Central memory CD4-positive, alpha-beta T cell (primary cell): ENCODE measurements at regions not wholly inside any gene's neighbourhood (a gene's known extent, or its start where the extent isn't known, plus 50 kb on each side); places are given as distances from the start of the nearest gene placed in this dataset.
"Not testable (repeated sequence)": the region's sequence is repeated elsewhere in the genome, so short reads cannot be mapped to it uniquely, and the experiment has no call there.

Source experiments
- DNase-seq: peaks from one replicate; pipeline ENCODE4 v3.0.0; 2022

GRCh38 chr15:98280284-98280975 is 319.9 kb downstream of the ARRDC4 start:
- no peak for DNase-seq

DNA sequence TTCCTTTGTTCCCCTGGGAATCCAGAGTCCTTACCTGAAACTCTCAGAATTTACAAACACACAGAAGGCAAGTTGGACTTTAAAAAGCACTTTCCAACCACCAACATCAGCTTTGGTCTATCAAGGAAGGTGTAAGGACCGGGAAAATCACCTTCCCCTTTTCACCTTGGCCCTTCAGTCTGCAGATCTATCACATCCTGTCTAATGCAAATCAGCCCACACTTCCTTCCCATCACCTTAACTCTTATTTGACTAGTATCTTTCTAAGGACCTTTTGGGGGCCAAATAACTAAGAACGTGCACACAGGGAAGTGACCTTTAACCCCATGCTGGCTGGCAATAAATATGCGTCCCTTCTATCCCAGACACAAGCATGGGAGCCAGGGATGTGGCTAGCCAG is 320.6 kb downstream of the ARRDC4 start:
- DNase-seq = no peak

DNA sequence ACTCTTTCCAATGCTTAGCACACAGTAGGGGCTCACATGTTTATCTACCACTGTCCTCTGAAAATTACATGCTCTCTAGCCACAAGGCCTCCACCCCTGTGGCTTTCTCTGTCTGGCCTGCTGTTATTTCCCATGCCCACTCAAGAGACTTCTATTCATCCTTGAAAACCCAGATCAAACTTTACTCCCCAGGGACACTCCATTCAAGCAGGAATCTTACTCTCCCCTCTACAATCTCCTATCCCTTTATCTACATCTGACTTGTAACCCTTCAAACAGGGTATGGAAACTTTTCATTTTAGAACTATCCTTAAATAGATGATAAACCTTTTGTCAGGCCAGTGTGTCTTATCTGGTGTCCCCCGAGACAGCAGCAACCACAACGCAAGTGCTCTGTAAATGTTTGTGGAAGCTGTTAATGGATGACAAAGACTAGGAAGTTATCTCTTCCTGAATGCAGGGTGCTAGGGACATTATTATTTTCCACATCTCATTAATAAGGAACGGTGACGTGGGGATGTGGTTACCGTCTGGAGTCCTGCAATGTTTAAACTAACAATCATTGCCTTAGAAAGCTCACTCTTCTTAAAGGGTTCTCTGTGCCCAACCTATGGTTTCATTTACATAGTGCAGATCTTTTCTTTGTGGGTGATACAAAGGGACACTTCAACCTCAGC is 322.3 kb downstream of the ARRDC4 start:
- DNase-seq = no peak

- DNase-seq = no peak
These were observed 325.7 kb downstream of the ARRDC4 start for GRCh38 chr15:98286200-98286599.

- no peak for DNase-seq
These were observed 326.3 kb downstream of the ARRDC4 start for GRCh38 chr15:98286831-98287230.

- no peak for DNase-seq
These were observed 327.6 kb downstream of the ARRDC4 start for GRCh38 chr15:98288091-98288590.

DNA sequence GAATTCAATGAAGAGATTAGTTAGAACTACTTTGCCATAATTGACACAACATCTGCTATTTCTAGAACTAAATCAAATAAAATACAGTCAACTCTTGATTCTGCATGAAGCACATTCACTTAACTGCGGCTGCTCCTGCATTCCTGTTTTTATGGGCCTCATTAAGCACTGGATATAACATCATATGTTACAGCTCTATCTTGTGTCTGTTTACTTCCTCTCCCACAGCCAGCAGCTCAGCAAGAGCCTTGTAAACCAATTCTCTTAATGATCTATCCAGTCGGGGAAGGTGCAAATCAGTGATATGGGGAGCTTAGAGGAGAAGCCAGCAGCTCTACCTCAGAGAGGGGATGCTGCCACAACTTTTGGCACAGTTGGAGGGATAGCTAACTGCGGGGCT is 329.2 kb downstream of the ARRDC4 start:
- DNase-seq = no peak

DNA sequence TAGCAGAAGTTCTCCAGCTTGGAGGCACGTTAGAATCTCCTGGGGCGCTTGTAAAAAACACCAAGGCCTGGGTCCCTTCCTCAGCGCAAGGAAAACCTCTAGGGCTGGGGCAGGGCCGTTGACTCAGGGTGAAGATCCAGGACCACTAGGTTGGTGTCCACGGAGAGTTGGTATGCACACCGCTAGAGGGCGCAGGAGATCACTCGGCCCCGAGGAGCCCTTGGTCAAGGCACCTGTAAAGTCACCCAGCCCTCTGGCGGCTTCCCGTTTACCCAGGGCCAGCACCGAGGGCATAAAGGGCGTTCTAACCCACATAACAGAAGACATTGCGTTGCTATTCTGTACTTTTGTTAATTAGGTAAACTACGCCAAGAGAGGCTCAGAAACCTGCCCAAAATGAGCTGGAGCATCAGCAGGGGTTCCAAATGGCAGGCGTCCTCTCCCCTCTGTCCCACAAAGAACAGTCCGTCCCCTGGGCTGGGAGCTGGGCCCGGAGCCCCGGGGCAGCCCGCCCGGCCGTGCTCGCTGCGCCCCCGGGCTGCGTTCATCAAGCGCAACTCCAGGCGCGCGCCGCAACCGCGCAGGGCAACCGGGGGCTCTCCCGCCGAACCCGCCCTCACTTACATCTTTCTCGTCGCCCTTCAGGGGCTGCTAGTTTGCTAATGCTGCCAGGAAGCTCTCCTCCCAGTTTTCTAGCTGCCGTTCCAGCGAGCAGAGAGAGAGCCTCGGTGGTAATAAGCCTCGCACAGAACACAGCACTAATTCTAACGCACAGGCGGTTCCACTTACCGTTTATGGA is 332.1 kb downstream of the ARRDC4 start:
- DNase-seq = no peak

DNA sequence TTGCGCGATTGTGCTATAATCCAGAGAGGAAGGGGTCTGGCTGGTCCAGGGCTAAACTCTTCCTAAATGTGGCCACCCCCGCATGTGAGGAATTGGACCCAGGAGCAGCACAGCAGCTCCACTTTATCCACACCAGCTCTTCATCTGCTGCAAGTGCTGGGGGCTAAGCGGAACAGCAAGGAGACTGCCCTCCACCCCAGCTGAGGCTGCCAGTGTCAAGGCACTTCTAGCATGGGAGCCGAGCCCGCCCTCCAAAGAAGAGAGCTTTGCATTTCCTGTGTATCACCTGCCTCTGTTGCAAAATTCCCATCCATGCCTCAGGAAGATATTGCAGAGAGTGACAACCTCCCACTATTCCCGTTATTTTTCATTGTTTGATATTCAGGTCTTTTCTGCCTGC is 333.6 kb downstream of the ARRDC4 start:
- no peak for DNase-seq

DNA sequence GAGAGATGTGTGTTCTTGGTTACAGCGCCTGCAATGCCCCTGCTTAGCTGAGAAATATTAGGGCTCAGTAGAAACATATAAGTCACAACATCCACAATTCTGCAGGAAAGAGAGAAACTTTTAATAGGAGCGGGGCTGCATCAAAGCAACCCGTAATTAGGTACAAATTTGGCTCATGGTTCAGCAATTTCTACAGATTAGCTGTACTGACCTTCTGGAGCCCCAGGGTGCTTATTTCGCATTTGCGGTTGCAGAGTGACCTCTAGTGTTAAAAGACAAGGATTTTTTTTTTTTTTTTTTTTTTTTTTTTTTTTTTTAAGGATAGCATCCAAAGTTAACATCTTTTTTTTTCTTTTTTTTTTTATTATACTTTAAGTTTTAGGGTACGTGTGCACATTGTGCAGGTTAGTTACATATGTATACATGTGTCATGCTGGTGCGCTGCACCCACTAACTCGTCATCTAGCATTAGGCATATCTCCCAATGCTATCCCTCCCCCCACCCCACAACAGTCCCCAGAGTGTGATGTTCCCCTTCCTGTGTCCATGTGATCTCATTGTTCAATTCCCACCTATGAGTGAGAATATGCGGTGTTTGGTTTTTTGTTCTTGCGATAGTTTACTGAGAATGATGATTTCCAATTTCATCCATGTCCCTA is 334.7 kb downstream of the ARRDC4 start:
- DNase-seq = not testable (repeated sequence)

- no peak for DNase-seq
These were observed 336.1 kb downstream of the ARRDC4 start for GRCh38 chr15:98296653-98297052.

DNA sequence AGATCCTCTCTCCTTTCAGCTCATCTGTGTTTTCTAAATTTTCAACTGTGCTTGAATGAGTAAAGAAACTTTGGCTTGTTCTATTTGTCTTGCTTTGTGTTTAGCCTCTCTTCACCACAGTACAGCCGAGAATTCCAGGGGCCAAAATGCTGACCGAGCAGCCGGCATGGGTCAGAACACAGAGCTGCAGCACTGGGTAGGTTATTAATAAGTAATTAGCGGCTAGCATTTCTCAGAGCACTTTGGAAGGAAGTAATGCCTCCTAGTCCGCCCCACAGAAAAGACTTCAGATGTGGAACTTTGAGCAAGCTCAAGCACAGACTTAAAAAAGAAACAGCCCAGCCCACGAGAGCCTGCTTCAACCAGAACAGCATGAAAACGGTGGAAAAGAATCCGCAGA is 343.9 kb downstream of the ARRDC4 start:
- no peak for DNase-seq

DNA sequence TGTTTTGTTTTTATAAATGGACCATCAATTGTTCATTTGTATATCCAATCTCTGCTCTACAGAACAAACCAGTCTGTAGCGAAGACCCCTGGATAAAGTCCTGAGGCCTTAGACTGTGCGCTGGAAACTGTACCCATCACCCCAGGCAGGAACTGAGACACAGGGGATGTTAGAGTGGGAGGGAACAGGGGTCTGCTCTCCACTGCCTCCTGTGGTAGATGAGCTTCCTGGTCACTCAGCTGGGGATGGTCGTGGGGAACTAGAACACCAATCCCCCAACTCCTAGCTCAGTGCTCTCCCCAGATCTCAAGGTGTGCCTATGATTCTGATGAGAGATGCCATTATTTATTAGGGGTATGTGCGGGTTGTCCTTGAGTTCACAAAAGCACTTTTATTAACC is 340.2 kb upstream of the IGF1R start:
- DNase-seq = no peak

GRCh38 chr15:98311566-98312188 is 336.7 kb upstream of the IGF1R start:
- peak; percentile 18 for DNase-seq

DNA sequence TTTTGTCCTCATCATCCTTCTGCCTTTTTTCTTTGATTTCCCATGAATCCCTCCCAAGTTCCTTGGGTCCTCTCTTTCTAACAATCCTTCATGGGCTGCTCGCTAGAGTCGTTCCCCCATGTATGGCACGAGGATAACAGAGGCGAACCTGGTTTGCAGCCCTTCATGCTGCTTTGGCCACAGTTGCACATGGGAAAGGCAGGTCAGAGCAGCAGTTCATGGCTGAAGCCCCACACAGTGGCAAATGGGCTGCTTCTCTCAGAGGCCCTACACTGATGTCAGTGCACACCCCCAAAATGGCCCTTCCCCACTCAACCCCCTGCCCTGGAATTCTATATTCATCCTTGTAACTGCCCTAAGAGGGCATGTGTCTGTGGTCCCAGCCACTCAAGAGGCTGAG is 335.4 kb upstream of the IGF1R start:
- no peak for DNase-seq

DNA sequence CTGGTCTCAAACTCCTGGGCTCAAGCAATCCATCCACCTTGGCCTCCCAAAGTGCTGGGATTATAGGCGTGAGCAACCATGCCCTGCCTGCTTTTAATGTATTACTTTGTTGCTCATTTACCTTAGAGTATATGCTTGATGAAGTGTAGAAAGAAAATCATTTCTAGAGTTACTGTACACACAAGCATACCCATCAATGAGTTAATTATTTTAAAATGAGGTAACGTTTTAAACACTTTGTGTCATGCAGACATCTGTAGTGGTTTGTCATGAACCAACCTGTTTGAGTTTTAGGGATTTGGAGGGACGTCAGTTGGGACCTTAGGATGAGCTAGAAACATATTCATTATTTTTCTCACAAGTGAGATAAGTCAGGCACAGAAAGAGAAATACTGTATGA is 332.4 kb upstream of the IGF1R start:
- DNase-seq = no peak

DNA sequence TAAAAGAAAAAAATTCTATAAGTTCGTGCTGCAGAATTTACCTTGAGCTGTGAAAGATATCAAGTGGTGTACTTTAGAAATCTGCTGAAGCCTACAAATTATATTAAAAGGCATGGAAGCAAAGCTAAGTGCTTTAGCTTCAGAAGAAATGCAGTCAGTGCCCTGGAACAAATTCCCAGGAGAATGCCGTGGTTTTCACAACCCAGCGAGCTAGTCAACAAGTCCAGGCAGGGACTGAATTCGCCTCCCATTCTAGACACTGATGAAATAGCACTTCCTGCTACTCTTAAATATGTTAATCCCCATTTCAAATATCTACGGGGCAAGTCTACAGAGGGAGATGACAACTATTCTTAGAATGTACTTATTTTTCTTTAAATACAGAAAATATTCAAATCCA is 326.4 kb upstream of the IGF1R start:
- DNase-seq = no peak

- DNase-seq = no peak
These were observed 325.8 kb upstream of the IGF1R start for GRCh38 chr15:98322581-98322980.

GRCh38 chr15:98324341-98324970 is 323.9 kb upstream of the IGF1R start:
- no peak for DNase-seq

DNA sequence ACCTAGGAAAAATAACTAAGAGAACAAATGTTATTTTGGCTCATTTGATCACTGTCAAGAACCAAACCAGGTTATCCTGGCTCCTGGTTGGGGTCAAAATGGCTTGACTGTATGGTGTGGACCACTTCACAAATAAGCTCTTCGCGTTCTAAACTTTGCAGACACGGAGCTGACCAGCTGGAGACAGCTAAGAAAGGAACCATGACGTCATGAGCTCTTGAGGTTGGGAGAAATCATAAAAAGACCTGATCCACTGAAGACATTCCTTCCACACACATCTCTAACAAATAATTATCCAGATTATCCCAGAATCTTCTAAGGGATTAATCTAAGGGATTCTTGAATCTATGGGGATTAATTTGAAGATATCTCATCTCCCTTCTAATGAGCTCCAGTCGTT is 321.5 kb upstream of the IGF1R start:
- DNase-seq = no peak

- DNase-seq = no peak
These were observed 318.1 kb upstream of the IGF1R start for GRCh38 chr15:98330258-98330657.
